ENCODE measurements at regions not wholly inside any gene's neighbourhood (a gene's known extent, or its start where the extent isn't known, plus 50 kb on each side); places are given as distances from the start of the nearest gene placed in this dataset.

- WGBS, 2 experiments (ENCODE audit: extremely low coverage in 1 of 2, insufficient coverage in 1 of 2, insufficient read length in 1 of 2, insufficient replicate concordance in 2 of 2, low coverage in 1 of 2, low lambda C conversion rate in 2 of 2, missing lambda C conversion rate in 1 of 2), result 83% methylated on average over 1 of the region's 1 CpG; no CpG with 5 or more reads in 1 of the 2 experiments
- no peak overlapping the region for H3K4me3 ChIP-seq (ENCODE audit: extremely low read depth in 1 of 4, insufficient read depth in 2 of 4, low read depth in 3 of 4, low read length in 4 of 4)
- CTCF ChIA-PET (ENCODE audit: partially characterized antibody), result no interaction called here
Measured at GRCh38 chr9:7947577-7947976, 148.0 kb upstream of the DMAC1 start.

More at GRCh38 chr9:7947577-7947976, 148.0 kb upstream of the DMAC1 start:
- H4K20me1 ChIP-seq (replicated peaks in 1 of 2; ENCODE audit: control insufficient read depth in 1 of 2, insufficient read depth in 2 of 2, low read length in 2 of 2), result no peaks in the 10 kb centered on the region
- H3K9me3 ChIP-seq (ENCODE audit: insufficient read depth in 2 of 2, low read depth in 1 of 2, low read length in 1 of 2), result no peaks in the 10 kb centered on the region
- no peaks in the 10 kb centered on the region for H3K79me1 ChIP-seq (ENCODE audit: low read depth, low read length)
- H3K18ac ChIP-seq (ENCODE audit: extremely low read depth, low read length), result no peak overlapping the region
- no peak overlapping the region for H4K91ac ChIP-seq (replicated peaks; ENCODE audit: insufficient read length, low read length)
- no peak for DNase-seq (ENCODE audit: low read depth in 1 of 2, low spot score in 2 of 2)
- H3K27ac ChIP-seq (ENCODE audit: low read depth, low read length), result no peak overlapping the region
- H3K36me3 ChIP-seq (ENCODE audit: control insufficient read depth in 2 of 4, insufficient read depth in 4 of 4, low read length in 3 of 4), result no peaks in the 10 kb centered on the region
- H2BK20ac ChIP-seq (ENCODE audit: low read length), result no peak overlapping the region
- H3K9ac ChIP-seq (replicated peaks in 1 of 4; ENCODE audit: extremely low read depth in 1 of 4, low read depth in 3 of 4, low read length in 3 of 4), result no peak overlapping the region
- no peak overlapping the region for H3K4ac ChIP-seq (replicated peaks; ENCODE audit: insufficient read length, low read depth, low read length)
- H2BK5ac ChIP-seq (ENCODE audit: low read depth, low read length), result no peak overlapping the region
- H2AFZ ChIP-seq (ENCODE audit: low read length), result peak overlapping the region; percentile 72
- H2BK120ac ChIP-seq (replicated peaks; ENCODE audit: low read depth, low read length), result no peak overlapping the region
- H2AK5ac ChIP-seq (ENCODE audit: low read depth, low read length), result no peak overlapping the region
- no peaks in the 10 kb centered on the region for H3K23me2 ChIP-seq (ENCODE audit: low read depth, low read length)
- H3K14ac ChIP-seq (ENCODE audit: insufficient read length), result no peak overlapping the region
- no peaks in the 10 kb centered on the region for H3K27me3 ChIP-seq (replicated peaks in 1 of 4; ENCODE audit: control insufficient read depth in 3 of 4, extremely low read depth in 1 of 4, insufficient read depth in 3 of 4, low read length in 3 of 4)
- no peak for TF ChIP-seq BRCA1 (IDR thresholded peaks at IDR 0.05; ENCODE audit: low read depth, low read length)
- no peak for TF ChIP-seq YY1 (IDR thresholded peaks at IDR 0.05; ENCODE audit: low read depth, low read length)
- no peak for TF ChIP-seq CBX8 (IDR thresholded peaks at IDR 0.05; ENCODE audit: borderline replicate concordance, low read depth, low read length)
- TF ChIP-seq SP4 (IDR thresholded peaks at IDR 0.05; ENCODE audit: low read length), result no peak
- TF ChIP-seq POU5F1 (IDR thresholded peaks at IDR 0.05; ENCODE audit: low read depth, low read length), result no peak
- TF ChIP-seq GTF2F1 (IDR thresholded peaks at IDR 0.05; ENCODE audit: borderline replicate concordance, low read depth, low read length), result no peak
- no peak for TF ChIP-seq TAF1 (IDR thresholded peaks at IDR 0.05; ENCODE audit: low read depth, low read length)
- no peak for TF ChIP-seq RXRA (IDR thresholded peaks at IDR 0.05; ENCODE audit: insufficient read depth, low read depth, low read length)
- no peak for TF ChIP-seq CBX5 (IDR thresholded peaks at IDR 0.05; ENCODE audit: low read depth, low read length)
- TF ChIP-seq MAX (IDR thresholded peaks at IDR 0.05), result no peak
- no peak for TF ChIP-seq CTBP2 (IDR thresholded peaks at IDR 0.05; ENCODE audit: borderline replicate concordance, insufficient read depth, insufficient read length, low read length)
- no peak for TF ChIP-seq E2F6 (IDR thresholded peaks at IDR 0.05)
- TF ChIP-seq KDM5A (IDR thresholded peaks at IDR 0.05; ENCODE audit: low read length), result no peak
- no peak for TF ChIP-seq ATF3 (IDR thresholded peaks at IDR 0.05; ENCODE audit: insufficient read depth, low read depth, low read length)
- no peak overlapping the region for H4K5ac ChIP-seq (ENCODE audit: insufficient read length, low read depth, low read length)
- H3K4me1 ChIP-seq (replicated peaks in 1 of 4; ENCODE audit: control insufficient read depth in 3 of 4, insufficient read depth in 4 of 4, low read length in 3 of 4), result no peaks in the 10 kb centered on the region
- no peak overlapping the region for H2BK15ac ChIP-seq (ENCODE audit: low read length)
- no peak overlapping the region for H3K23ac ChIP-seq (ENCODE audit: insufficient read length)
- POLR2A ChIA-PET (ENCODE audit: partially characterized antibody), result no interaction called here
- no peak overlapping the region for H4K8ac ChIP-seq (ENCODE audit: extremely low read depth, insufficient read depth, low read length)
- FAIRE-seq, result no peak
- H3K56ac ChIP-seq (replicated peaks; ENCODE audit: insufficient read length, low read depth, low read length), result no peak overlapping the region
- H3K79me2 ChIP-seq (ENCODE audit: control insufficient read depth in 1 of 2, insufficient read depth in 2 of 2, low read length in 2 of 2), result no peaks in the 10 kb centered on the region
- H2BK12ac ChIP-seq (ENCODE audit: low read depth, low read length), result no peak overlapping the region
- no peak overlapping the region for H3K4me2 ChIP-seq (ENCODE audit: insufficient read depth in 1 of 2, low read depth in 2 of 2, low read length in 2 of 2)
